Spleen (tissue), 11 donors: ENCODE measurements at regions not wholly inside any gene's neighbourhood (a gene's known extent, or its start where the extent isn't known, plus 50 kb on each side); places are given as distances from the start of the nearest gene placed in this dataset.

Experiments
- DNase-seq: peaks from one replicate; pipeline ENCODE4 v3.0.0-alpha.2; 2020
- H3K27ac ChIP-seq, 8 donors: fragments of 200-600 bp; sonication (generic) in 7 of 8; 1 replicate in 4 of 8; 2 replicates in 4 of 8; pipeline versions ENCODE4 v1.5.0 to v1.8.0; 2016 to 2021; ENCODE audit warnings: inconsistent platforms in 4 of 8, mild to moderate bottlenecking in 4 of 8, moderate library complexity in 1 of 8
- H3K27me3 ChIP-seq, 7 donors: fragments of 200-600 bp; sonication (generic) in 6 of 7; replicated peaks in 1 of 7; 1 replicate in 4 of 7; 2 replicates in 3 of 7; pipeline versions ENCODE4 v1.5.0 to v1.8.0; 2016 to 2021; ENCODE audit warnings: inconsistent platforms in 3 of 7, mild to moderate bottlenecking in 1 of 7
- H3K36me3 ChIP-seq, 6 donors: fragments of 200-600 bp; sonication (generic) in 5 of 6; 1 replicate in 4 of 6; 2 replicates in 2 of 6; pipeline versions ENCODE4 v1.5.0 to v1.8.0; 2016 to 2021; ENCODE audit warnings: inconsistent platforms in 2 of 6
- H3K4me1 ChIP-seq, 6 donors: fragments of 200-600 bp; sonication (generic) in 5 of 6; 1 replicate in 3 of 6; 2 replicates in 3 of 6; pipeline versions ENCODE4 v1.5.0 to v1.8.0; 2016 to 2021; ENCODE audit warnings: inconsistent platforms in 3 of 6
- H3K4me3 ChIP-seq, 8 donors: fragments of 200-600 bp; sonication (generic) in 7 of 8; 1 replicate in 4 of 8; 2 replicates in 4 of 8; pipeline versions ENCODE4 v1.5.0 to v1.8.0; 2016 to 2021; ENCODE audit warnings: inconsistent platforms in 4 of 8, mild to moderate bottlenecking in 4 of 8, moderate library complexity in 2 of 8
- H3K9me3 ChIP-seq, 8 donors: fragments of 200-600 bp; sonication (generic) in 7 of 8; 1 replicate in 4 of 8; 2 replicates in 4 of 8; pipeline versions ENCODE4 v1.5.0 to v1.8.0; 2016 to 2021; ENCODE audit warnings: inconsistent platforms in 4 of 8
- POLR2A ChIP-seq, 3 donors: fragments of 450-650 bp; IDR thresholded peaks; one replicate each; pipeline ENCODE4 v1.5.1; 2017; ENCODE audit warnings: antibody characterized with exemption in 3 of 3, mild to moderate bottlenecking in 1 of 3
- POLR2AphosphoS5 ChIP-seq, 3 donors: sonication (generic); formaldehyde crosslinking; IDR thresholded peaks; one replicate each; pipeline ENCODE4 v1.5.1; 2017; ENCODE audit warnings: antibody characterized with exemption in 3 of 3
- WGBS, 5 donors: extraction: QIAGEN DNeasy Blood & Tissue Kit in 3 of 5; methylation state at CpG; one replicate each; pipeline versions ENCODE4 v1.1.5 to v1.1.7; 2013 to 2018; 5-methylcytosine and 5-hydroxymethylcytosine counted together
- intact Hi-C: fragments of 100-400 bp; cut with DNase I; formaldehyde crosslinking; loops from one replicate; pipeline ENCODE4 v1.15.0; 2023; ENCODE audit warnings: low total_unique reads
- TF ChIP-seq, protein P1 (sequence below), 11 experiments: fragments of 200-600 bp in 7 of 11; fragments of 450-650 bp in 4 of 11; sonication (generic) in 4 of 11; IDR thresholded peaks in 8 of 11; conservative IDR thresholded peaks in 3 of 11; 1 replicate in 7 of 11; 2 replicates in 4 of 11; pipeline versions ENCODE4 v1.4.0 to v1.8.0; 2016 to 2021; ENCODE audit warnings: antibody characterized with exemption in 11 of 11, inconsistent platforms in 4 of 11, mild to moderate bottlenecking in 1 of 11
- donor health status: healthy with polysubstance abuse.
- donor health status: DM: no; HTN: no; CAD: no; lungs with moderate emphysema.
- donor health status: DM: no; HTN: no; CAD: no.
- donor health status: Bipolar disorder and iron deficiency.
- donor health status: healthy.
- donor health status: DM: no; HTN: no; CAD: no.
- donor health status: DM: yes; HTN: yes; CAD: no.

GRCh38 chr6:129764761-129765407, 54.9 kb upstream of the ARHGAP18 start:
- no peaks in the 10 kb centered on the region for H3K9me3 ChIP-seq
- H3K4me3 ChIP-seq: no peak overlapping the region
- TF ChIP-seq, protein P1, sequence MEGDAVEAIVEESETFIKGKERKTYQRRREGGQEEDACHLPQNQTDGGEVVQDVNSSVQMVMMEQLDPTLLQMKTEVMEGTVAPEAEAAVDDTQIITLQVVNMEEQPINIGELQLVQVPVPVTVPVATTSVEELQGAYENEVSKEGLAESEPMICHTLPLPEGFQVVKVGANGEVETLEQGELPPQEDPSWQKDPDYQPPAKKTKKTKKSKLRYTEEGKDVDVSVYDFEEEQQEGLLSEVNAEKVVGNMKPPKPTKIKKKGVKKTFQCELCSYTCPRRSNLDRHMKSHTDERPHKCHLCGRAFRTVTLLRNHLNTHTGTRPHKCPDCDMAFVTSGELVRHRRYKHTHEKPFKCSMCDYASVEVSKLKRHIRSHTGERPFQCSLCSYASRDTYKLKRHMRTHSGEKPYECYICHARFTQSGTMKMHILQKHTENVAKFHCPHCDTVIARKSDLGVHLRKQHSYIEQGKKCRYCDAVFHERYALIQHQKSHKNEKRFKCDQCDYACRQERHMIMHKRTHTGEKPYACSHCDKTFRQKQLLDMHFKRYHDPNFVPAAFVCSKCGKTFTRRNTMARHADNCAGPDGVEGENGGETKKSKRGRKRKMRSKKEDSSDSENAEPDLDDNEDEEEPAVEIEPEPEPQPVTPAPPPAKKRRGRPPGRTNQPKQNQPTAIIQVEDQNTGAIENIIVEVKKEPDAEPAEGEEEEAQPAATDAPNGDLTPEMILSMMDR (IDR thresholded peaks at IDR 0.05 in 8 of 11, conservative IDR thresholded peaks at IDR 0.05 in 3 of 11): no peak
- TF ChIP-seq POLR2AphosphoS5 (IDR thresholded peaks at IDR 0.05) (no peak), POLR2A (IDR thresholded peaks at IDR 0.05) (no peak)
- peaks cover 0 to 43% (median 29%) of the 10 kb centered on the region in 7 donors for H3K27me3 ChIP-seq
- no peak for DNase-seq
- H3K27ac ChIP-seq: no peak overlapping the region
- intact Hi-C loops: no loop called here
- H3K4me1 ChIP-seq: peaks cover 3 to 15% (median 12%) of the 10 kb centered on the region in 6 donors
- no peaks in the 10 kb centered on the region for H3K36me3 ChIP-seq
- 83 to 91% (median 86%) methylated on average over 4 of the region's 4 CpGs for WGBS, 5 donors

DNA sequence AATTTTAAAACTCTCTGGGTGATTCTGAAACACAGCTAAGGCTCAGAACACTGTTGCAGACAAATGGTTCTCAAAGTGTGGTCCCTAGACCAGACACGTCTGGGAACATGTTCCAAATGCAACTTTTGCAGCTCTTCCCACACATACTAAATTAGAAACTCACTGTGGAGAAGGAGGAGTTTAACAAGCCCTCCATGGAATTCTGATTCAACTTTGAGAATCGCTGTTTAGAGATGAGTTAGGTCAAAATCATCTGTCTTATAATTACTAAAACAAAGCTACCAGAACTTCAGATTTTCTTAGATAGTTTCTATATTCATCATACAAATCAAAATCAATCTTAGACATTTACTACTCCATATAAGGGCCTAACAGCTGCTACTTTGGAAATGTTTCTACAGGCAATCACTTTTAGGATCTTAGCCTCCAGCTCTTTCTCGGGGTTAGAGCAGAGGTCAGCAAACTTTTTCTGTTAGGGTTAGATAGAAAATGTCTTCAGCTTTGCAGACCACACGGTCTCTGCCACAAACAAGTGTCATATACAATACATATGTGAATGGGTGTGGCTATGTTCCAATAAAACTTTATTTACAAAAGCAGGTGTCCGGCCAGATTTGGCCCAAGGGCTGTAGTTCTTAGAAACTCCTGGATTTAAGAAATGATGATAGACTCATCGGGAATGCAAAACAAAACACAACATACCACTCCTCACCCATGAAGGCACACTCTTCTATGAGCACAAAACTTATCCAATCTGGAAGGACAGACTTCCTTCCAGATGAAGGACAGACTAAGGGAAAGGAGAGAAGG, 50.0 kb upstream of the ARHGAP18 start:
- TF ChIP-seq, protein P1 (IDR thresholded peaks at IDR 0.05 in 8 of 11, conservative IDR thresholded peaks at IDR 0.05 in 3 of 11): no peak
- TF ChIP-seq POLR2AphosphoS5 (IDR thresholded peaks at IDR 0.05) (no peak), POLR2A (IDR thresholded peaks at IDR 0.05) (no peak)
- Histone ChIP-seq H3K27me3 (peaks cover 0 to 7% (median under 1%) of the 10 kb centered on the region in 7 donors), H3K27ac (peak overlapping the region in 1 of 8 donors; percentile 3), H3K4me1 (no peaks in the 10 kb centered on the region), H3K9me3 (no peaks in the 10 kb centered on the region), H3K4me3 (no peak overlapping the region), H3K36me3 (no peaks in the 10 kb centered on the region)
- WGBS, 5 donors: 74 to 88% (median 84%) methylated on average over 6 of the region's 6 CpGs
- no peak for DNase-seq
- intact Hi-C loops: no loop called here
